Neural cell (in vitro differentiated cells): ENCODE measurements at regions not wholly inside any gene's neighbourhood (a gene's known extent, or its start where the extent isn't known, plus 50 kb on each side); places are given as distances from the start of the nearest gene placed in this dataset.

Source experiments
- CTCF ChIP-seq: fragments of 450-650 bp; IDR thresholded peaks from 2 replicates; pipeline ENCODE4 v1.5.1; 2014; ENCODE audit warnings: antibody characterized with exemption, mild to moderate bottlenecking, moderate library complexity; ENCODE audit not compliant: poor library complexity, severe bottlenecking
- EZH2 ChIP-seq: fragments of 200-600, 300-800 bp; shearing (Covaris generic), sonication (generic); IDR thresholded peaks from 2 replicates; pipeline ENCODE4 v1.6.1; 2014; ENCODE audit warnings: antibody characterized with exemption, low read length, borderline replicate concordance, mild to moderate bottlenecking; ENCODE audit not compliant: insufficient read depth, poor library complexity, severe bottlenecking
- MXI1 ChIP-seq: fragments of 450-650 bp; conservative IDR thresholded peaks from 2 replicates; pipeline ENCODE4 v1.6.1; 2014; ENCODE audit warnings: antibody characterized with exemption, mild to moderate bottlenecking; ENCODE audit not compliant: poor library complexity, severe bottlenecking
- POLR2AphosphoS5 ChIP-seq: IDR thresholded peaks from 2 replicates; pipeline ENCODE4 v1.6.1; 2012
- REST ChIP-seq: IDR thresholded peaks from 2 replicates; pipeline ENCODE4 v1.6.1; 2012; ENCODE audit warnings: borderline replicate concordance
- SMC3 ChIP-seq: fragments of 450-650 bp; conservative IDR thresholded peaks from 2 replicates; pipeline ENCODE4 v1.6.1; 2014; ENCODE audit warnings: antibody characterized with exemption, mild to moderate bottlenecking, moderate library complexity; ENCODE audit not compliant: poor library complexity
- TAF1 ChIP-seq: IDR thresholded peaks from 2 replicates; pipeline ENCODE4 v1.6.1; 2012; ENCODE audit warnings: low read depth

- no peak for TF ChIP-seq CTCF
- TF ChIP-seq EZH2: no peak
- no peak for TF ChIP-seq REST
- no peak for TF ChIP-seq MXI1
- TF ChIP-seq SMC3: no peak
- TF ChIP-seq TAF1: no peak
- TF ChIP-seq POLR2AphosphoS5: no peak
These were observed 161.5 kb downstream of the SMAD6 start for GRCh38 chr15:66863390-66864085.
